ENCODE measurements at regions not wholly inside any gene's neighbourhood (a gene's known extent, or its start where the extent isn't known, plus 50 kb on each side); places are given as distances from the start of the nearest gene placed in this dataset.
A peak's percentile ranks its signal among the peaks of the same experiment; 100 is the strongest.

DNA sequence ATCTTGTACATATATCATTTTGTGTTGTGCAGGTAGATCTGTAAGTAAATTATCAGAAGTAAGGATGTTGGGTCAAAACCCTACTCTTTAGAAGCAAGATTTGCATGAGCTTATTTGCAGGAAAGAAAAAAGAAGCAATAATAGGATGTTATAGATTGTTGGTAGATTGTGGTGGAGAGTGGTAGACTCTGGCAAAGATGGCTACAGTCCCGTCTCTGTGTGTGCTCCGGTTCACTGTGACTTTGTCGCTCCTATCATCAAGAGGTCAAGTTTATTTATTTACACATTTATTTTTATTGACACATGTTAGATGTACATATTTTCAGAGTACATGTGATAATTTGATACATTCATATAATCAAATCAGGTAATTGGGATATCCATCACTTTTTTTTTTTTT lies 81.0 kb upstream of the NDUFV2 start (continued):
- no peak for TF ChIP-seq NR4A1 (CRISPR knock-in tag; IDR thresholded peaks at IDR 0.05)
- peak; percentile 89 for TF ChIP-seq NR4A1 (tag; IDR thresholded peaks at IDR 0.05)
- TF ChIP-seq FOXA3 (CRISPR knock-in tag; conservative IDR thresholded peaks at IDR 0.05 in 1 of 2, IDR thresholded peaks at IDR 0.05 in 1 of 2) = no peak
- no peak for TF ChIP-seq ID3 (CRISPR knock-in tag; IDR thresholded peaks at IDR 0.05)
- TF ChIP-seq ID3 (tag; IDR thresholded peaks at IDR 0.05) = peak; percentile 52; the same call in 1 of the 2 replicates
- peak; percentile 51; the same call in 1 of the 2 replicates for TF ChIP-seq TAF7 (tag; IDR thresholded peaks at IDR 0.05)
- peak; percentile 34; the same call in 1 of the 2 replicates for TF ChIP-seq CXXC5 (CRISPR knock-in tag; IDR thresholded peaks at IDR 0.05)
- TF ChIP-seq ILK (tag; IDR thresholded peaks at IDR 0.05; ENCODE audit: borderline replicate concordance, low read depth) = peak; percentile 57; the same call in 1 of the 2 replicates

DNA sequence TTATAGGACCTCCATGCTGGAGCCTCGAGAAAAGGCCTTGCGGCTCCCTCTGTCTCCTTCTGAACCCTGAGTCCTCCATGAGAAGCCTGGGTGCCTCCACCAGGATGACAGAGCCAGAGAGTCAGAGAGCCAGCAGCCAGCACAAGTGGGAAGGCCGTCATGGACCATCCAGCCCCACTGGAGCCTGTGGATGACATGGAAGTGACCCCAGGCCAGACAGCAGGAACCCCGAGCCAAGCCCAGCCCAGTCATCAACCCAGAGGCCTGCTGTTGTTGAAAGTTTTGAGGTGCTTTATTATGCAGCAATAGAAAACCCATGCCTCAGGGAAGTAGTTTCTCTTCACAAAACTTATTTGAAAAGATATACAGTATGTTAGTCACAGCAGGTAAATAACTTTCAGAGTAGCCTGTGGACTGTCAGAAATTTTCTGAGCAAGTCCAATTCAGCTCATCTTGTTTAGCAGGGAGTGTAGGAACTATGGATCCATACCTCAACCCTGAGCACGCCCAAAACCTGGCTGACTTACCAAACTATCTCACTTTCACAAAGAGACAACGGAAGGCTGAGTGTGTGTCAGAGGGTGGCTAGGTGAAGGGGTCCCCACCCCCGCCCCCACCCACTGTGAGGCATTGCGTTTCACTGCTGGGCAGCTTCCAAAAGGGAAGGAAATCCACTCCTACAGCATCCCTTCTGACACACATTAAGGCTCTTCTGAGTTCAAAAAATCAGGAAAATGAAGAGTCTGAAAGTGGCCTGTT lies 79.9 kb upstream of the NDUFV2 start:
- peak overlapping the region; percentile 93 for H2AFZ ChIP-seq (ENCODE audit: low read depth, low read length)
- no peaks in the 10 kb centered on the region for H4K20me1 ChIP-seq (replicated peaks; ENCODE audit: control insufficient read depth, insufficient read depth, low read length)
- 40% methylated on average over 8 of the region's 8 CpGs for WGBS (ENCODE audit: insufficient coverage, low coverage, missing lambda C conversion rate)
- H3K4me3 ChIP-seq = no peak overlapping the region
- H3K79me2 ChIP-seq (ENCODE audit: control insufficient read depth, insufficient read depth, low read length) = no peaks in the 10 kb centered on the region
- POLR2A ChIA-PET = interaction anchor here (0.6 to 1.0 kb wide), 3 partner anchors 9 to 416 kb away, joined by 3 to 4 read pairs (median 4); no protein-coding TSS in a partner anchor
- no peak overlapping the region for H3K4me2 ChIP-seq (ENCODE audit: insufficient read depth, low read length)
- DNase-seq (ENCODE audit: extremely low read depth in 1 of 4, low spot score in 3 of 4) = peak in 1 of 4 experiments; percentile 57
- in situ Hi-C loops (cut with MboI) = no loop called here
- no TSS peak for BruUV-seq (replicated peaks)
- CTCF ChIA-PET (ENCODE audit: low intra/inter-chr PET ratio) = interaction anchor here (0.6 kb wide), 1 partner anchor 367 kb away, joined by 3 read pairs; no protein-coding TSS in a partner anchor
- peak overlapping the region; percentile 60 for H3K27ac ChIP-seq (ENCODE audit: extremely low read depth, low read depth, low read length)
- H3K36me3 ChIP-seq (ENCODE audit: control insufficient read depth, insufficient read depth, low read length) = no peaks in the 10 kb centered on the region
- no peaks in the 10 kb centered on the region; the same call in 1 of the 2 replicates for H3K9me3 ChIP-seq (replicated peaks; ENCODE audit: control insufficient read depth, insufficient read depth, low read depth, low read length)
- H3K9ac ChIP-seq (ENCODE audit: insufficient read depth in 1 of 2, low read depth in 2 of 2, low read length in 2 of 2) = peak overlapping the region; percentile 19 to 79
- no peaks in the 10 kb centered on the region for H3K27me3 ChIP-seq (ENCODE audit: control insufficient read depth in 2 of 2, insufficient read depth in 2 of 2, low read length in 2 of 2)
- H3K4me1 ChIP-seq (replicated peaks in 1 of 2; ENCODE audit: control insufficient read depth in 2 of 2, insufficient read depth in 2 of 2, low read length in 2 of 2) = peaks cover 21 to 32% of the 10 kb centered on the region in 2 experiments
- intact Hi-C loops (cut with micrococcal nuclease) = no loop called here
- FAIRE-seq = no peak
- no peaks in the 10 kb centered on the region for H3K9me1 ChIP-seq (ENCODE audit: control insufficient read depth, insufficient read depth, low read length)
- ATAC-seq = peak; percentile 51
- TF ChIP-seq NR2C1 (IDR thresholded peaks at IDR 0.05) (no peak), NR2C1 (tag; IDR thresholded peaks at IDR 0.05) (peak; percentile 18; the same call in 1 of the 2 replicates), CXXC5 (CRISPR knock-in tag; IDR thresholded peaks at IDR 0.05) (no peak), WHSC1 (IDR thresholded peaks at IDR 0.05; ENCODE audit: low read length) (peak; percentile 83), JUNB (CRISPR knock-in tag; conservative IDR thresholded peaks at IDR 0.05) (no peak), ZKSCAN1 (IDR thresholded peaks at IDR 0.05; ENCODE audit: low read depth, low read length) (no peak), ZBTB7A (IDR thresholded peaks at IDR 0.05; ENCODE audit: borderline replicate concordance, control insufficient read depth, low read depth, low read length) (peak; percentile 73; the same call in 1 of the 2 replicates), TEAD4 (IDR thresholded peaks at IDR 0.05; ENCODE audit: low read length) (no peak), TEAD4 (CRISPR knock-in tag; IDR thresholded peaks at IDR 0.05; ENCODE audit: borderline replicate concordance) (no peak), COPS2 (conservative IDR thresholded peaks at IDR 0.05) (no peak), GATAD2B (IDR thresholded peaks at IDR 0.05; ENCODE audit: borderline replicate concordance) (no peak), TOE1 (IDR thresholded peaks at IDR 0.05; ENCODE audit: borderline replicate concordance) (no peak), TOE1 (CRISPR knock-in tag; IDR thresholded peaks at IDR 0.05; ENCODE audit: borderline replicate concordance, low read depth) (no peak)
- TF ChIP-seq, protein P1, sequence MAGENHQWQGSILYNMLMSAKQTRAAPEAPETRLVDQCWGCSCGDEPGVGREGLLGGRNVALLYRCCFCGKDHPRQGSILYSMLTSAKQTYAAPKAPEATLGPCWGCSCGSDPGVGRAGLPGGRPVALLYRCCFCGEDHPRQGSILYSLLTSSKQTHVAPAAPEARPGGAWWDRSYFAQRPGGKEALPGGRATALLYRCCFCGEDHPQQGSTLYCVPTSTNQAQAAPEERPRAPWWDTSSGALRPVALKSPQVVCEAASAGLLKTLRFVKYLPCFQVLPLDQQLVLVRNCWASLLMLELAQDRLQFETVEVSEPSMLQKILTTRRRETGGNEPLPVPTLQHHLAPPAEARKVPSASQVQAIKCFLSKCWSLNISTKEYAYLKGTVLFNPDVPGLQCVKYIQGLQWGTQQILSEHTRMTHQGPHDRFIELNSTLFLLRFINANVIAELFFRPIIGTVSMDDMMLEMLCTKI (IDR thresholded peaks at IDR 0.05; ENCODE audit: partially characterized antibody) = no peak

Measured in K562 (cell line).